Esophagus (tissue), 2 donors: ENCODE measurements at regions not wholly inside any gene's neighbourhood (a gene's known extent, or its start where the extent isn't known, plus 50 kb on each side); places are given as distances from the start of the nearest gene placed in this dataset.
"Not testable (repeated sequence)": the region's sequence is repeated elsewhere in the genome, so short reads cannot be mapped to it uniquely, and the experiment has no call there.

Experiments used
- H3K27ac ChIP-seq, 2 donors: one replicate each; pipeline ENCODE4 v1.5.1; 2013; ENCODE audit warnings: low read depth in 2 of 2, mild to moderate bottlenecking in 2 of 2, inconsistent platforms in 1 of 2, low read length in 1 of 2, moderate library complexity in 1 of 2
- H3K27me3 ChIP-seq, 2 donors: one replicate each; pipeline ENCODE4 v1.6.1; 2013; ENCODE audit warnings: low read length in 2 of 2, control low read depth in 1 of 2, mild to moderate bottlenecking in 1 of 2; ENCODE audit not compliant: insufficient read depth in 2 of 2, control insufficient read depth in 1 of 2
- H3K36me3 ChIP-seq, 2 donors: one replicate each; pipeline ENCODE4 v1.6.1; 2013; ENCODE audit warnings: low read length in 1 of 2; ENCODE audit not compliant: control insufficient read depth in 2 of 2, insufficient read depth in 2 of 2
- H3K4me1 ChIP-seq, 2 donors: one replicate each; pipeline ENCODE4 v1.6.1; 2013; ENCODE audit warnings: low read length in 1 of 2; ENCODE audit not compliant: control insufficient read depth in 2 of 2, insufficient read depth in 2 of 2
- H3K4me3 ChIP-seq, 2 donors: one replicate each; pipeline ENCODE4 v1.5.1; 2013; ENCODE audit warnings: low read length in 2 of 2, mild to moderate bottlenecking in 2 of 2, low read depth in 1 of 2, moderate library complexity in 1 of 2
- H3K9me3 ChIP-seq, 2 donors: one replicate each; pipeline ENCODE4 v1.6.1; 2013; ENCODE audit warnings: mild to moderate bottlenecking in 2 of 2, low read depth in 1 of 2, low read length in 1 of 2, moderate library complexity in 1 of 2; ENCODE audit not compliant: control insufficient read depth in 2 of 2, insufficient read depth in 1 of 2
- WGBS, 2 donors: extraction: QIAGEN DNeasy Blood & Tissue Kit; methylation state at CpG; one replicate each; pipeline ENCODE4 v1.1.7; 2013; 5-methylcytosine and 5-hydroxymethylcytosine counted together
- donor health status: healthy with polysubstance abuse.
- donor health status: Bipolar disorder and iron deficiency.

DNA sequence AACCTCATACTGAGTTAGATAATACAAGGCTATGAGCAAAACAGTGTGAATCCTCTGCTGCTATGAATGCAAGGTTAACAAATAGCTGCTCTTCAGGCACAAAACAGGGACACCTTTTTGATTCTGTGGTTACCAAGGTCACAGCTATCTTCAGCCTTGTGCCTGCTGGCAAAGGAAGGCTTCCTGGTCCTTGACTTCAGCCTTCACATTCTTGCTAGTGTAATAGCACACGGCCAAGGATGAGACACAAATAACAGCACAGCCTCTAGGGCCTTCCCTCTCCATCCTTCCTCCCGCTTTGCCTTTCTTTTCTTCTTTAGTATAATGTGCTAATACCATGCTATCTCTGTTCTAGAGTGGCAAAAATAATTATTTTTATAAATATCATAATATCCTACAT lies 130.6 kb upstream of the CAV2 start:
- no peak overlapping the region for H3K4me3 ChIP-seq
- H3K9me3 ChIP-seq = no peaks in the 10 kb centered on the region
- no peaks in the 10 kb centered on the region for H3K4me1 ChIP-seq
- 71% methylated on average over 2 of the region's 2 CpGs for WGBS, 2 donors
- peaks cover 0 to 2% of the 10 kb centered on the region in 2 donors for H3K27me3 ChIP-seq
- no peak overlapping the region for H3K27ac ChIP-seq
- peaks cover 0 to 2% of the 10 kb centered on the region in 2 donors for H3K36me3 ChIP-seq

GRCh38 chr7:116371536-116371935 lies 128.0 kb upstream of the CAV2 start:
- H3K9me3 ChIP-seq, H3K27ac ChIP-seq, H3K4me1 ChIP-seq, H3K4me3 ChIP-seq, H3K36me3 ChIP-seq, H3K27me3 ChIP-seq: not testable (repeated sequence)
- 93 to 97% methylated on average over 7 of the region's 7 CpGs for WGBS, 2 donors

DNA sequence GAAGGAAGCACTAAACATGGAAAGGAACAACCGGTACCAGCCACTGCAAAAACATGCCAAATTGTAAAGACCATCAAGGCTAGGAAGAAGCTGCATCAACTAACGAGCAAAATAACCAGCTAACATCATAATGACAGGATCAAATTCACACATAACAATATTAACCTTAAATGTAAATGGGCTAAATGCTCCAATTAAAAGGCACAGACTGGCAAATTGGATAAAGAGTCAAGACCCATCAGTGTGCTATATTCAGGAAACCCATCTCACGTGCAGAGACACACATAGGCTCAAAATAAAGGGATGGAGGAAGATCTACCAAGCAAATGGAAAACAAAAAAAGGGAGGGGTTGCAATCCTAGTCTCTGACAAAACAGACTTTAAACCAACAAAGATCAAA lies 126.3 kb upstream of the CAV2 start:
- not testable (repeated sequence) for H3K4me3 ChIP-seq, H3K4me1 ChIP-seq, H3K27ac ChIP-seq, H3K36me3 ChIP-seq, H3K27me3 ChIP-seq, H3K9me3 ChIP-seq
- WGBS, 2 donors = 40 to 60% methylated on average over 1 of the region's 3 CpGs

DNA sequence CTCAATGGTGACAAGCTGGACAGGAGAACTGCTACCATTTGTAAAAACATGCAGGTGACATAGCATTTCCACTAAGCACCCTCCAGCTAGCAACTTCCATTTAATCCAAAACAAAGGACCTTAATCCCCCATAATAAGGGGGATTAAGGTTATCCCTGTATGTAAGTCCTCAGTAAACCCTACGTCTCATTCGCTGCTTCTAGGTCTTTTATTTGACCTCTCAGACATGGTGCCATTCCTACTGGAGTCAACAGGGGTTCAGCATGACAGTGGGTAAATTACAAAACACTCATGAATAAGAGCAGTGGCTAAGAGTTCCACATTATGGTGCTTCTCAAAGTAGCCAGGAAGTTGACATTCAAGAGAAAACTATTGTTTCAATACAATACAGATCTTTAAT lies 121.8 kb upstream of the CAV2 start:
- Histone ChIP-seq H3K27ac (no peak overlapping the region), H3K27me3 (no peaks in the 10 kb centered on the region), H3K36me3 (no peaks in the 10 kb centered on the region), H3K9me3 (no peaks in the 10 kb centered on the region), H3K4me1 (no peaks in the 10 kb centered on the region), H3K4me3 (no peak overlapping the region)
- 76 to 81% methylated on average over 2 of the region's 2 CpGs for WGBS, 2 donors

GRCh38 chr7:116380025-116380424 lies 119.5 kb upstream of the CAV2 start:
- Histone ChIP-seq H3K4me1 (no peaks in the 10 kb centered on the region), H3K9me3 (no peaks in the 10 kb centered on the region), H3K27ac (no peak overlapping the region), H3K4me3 (no peak overlapping the region), H3K36me3 (no peaks in the 10 kb centered on the region), H3K27me3 (no peaks in the 10 kb centered on the region)
- WGBS, 2 donors = 30 to 42% methylated on average over 1 of the region's 1 CpG

GRCh38 chr7:116382375-116382774 lies 117.2 kb upstream of the CAV2 start:
- no peaks in the 10 kb centered on the region for H3K27me3 ChIP-seq
- no peak overlapping the region for H3K4me3 ChIP-seq
- H3K4me1 ChIP-seq = no peaks in the 10 kb centered on the region
- no peaks in the 10 kb centered on the region for H3K36me3 ChIP-seq
- H3K27ac ChIP-seq = no peak overlapping the region
- no peaks in the 10 kb centered on the region for H3K9me3 ChIP-seq
- 83 to 85% methylated on average over 1 of the region's 1 CpG for WGBS, 2 donors

GRCh38 chr7:116384936-116385635 lies 114.5 kb upstream of the CAV2 start:
- Histone ChIP-seq H3K27me3 (no peaks in the 10 kb centered on the region), H3K4me1 (no peaks in the 10 kb centered on the region), H3K36me3 (no peaks in the 10 kb centered on the region), H3K27ac (no peak overlapping the region), H3K4me3 (no peak overlapping the region), H3K9me3 (no peaks in the 10 kb centered on the region)
- whole genome bisulfite sequencing, 2 donors = 72 to 73% methylated on average over 5 of the region's 5 CpGs

DNA sequence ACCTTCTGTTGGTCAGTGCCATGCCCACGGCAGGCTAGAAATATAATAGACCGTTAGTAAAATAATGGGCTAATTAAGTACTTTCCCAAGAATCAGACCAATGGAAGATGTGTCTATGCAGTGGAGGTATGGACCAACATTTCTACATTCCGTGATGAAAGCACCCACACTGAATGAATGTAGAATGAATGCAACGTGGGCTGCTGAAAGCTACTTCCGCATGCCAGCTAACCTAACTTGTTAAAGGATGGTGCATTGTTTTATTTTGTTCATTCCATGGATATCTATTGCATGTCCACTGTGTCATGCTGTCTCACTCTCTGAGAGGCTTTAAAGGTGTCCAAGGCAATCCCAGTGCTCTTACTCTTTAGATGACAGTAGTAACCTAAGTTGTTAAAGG lies 112.9 kb upstream of the CAV2 start:
- no peaks in the 10 kb centered on the region for H3K9me3 ChIP-seq
- no peak overlapping the region for H3K27ac ChIP-seq
- no peak overlapping the region for H3K4me3 ChIP-seq
- no peaks in the 10 kb centered on the region for H3K27me3 ChIP-seq
- 93 to 95% methylated on average over 5 of the region's 5 CpGs for WGBS, 2 donors
- H3K36me3 ChIP-seq = no peaks in the 10 kb centered on the region
- no peaks in the 10 kb centered on the region for H3K4me1 ChIP-seq

GRCh38 chr7:116390363-116390762 lies 109.2 kb upstream of the CAV2 start:
- no peaks in the 10 kb centered on the region for H3K27me3 ChIP-seq
- peaks cover 0 to under 1% of the 10 kb centered on the region in 2 donors for H3K4me1 ChIP-seq
- H3K4me3 ChIP-seq = no peak overlapping the region
- 92 to 93% methylated on average over 3 of the region's 3 CpGs for WGBS, 2 donors
- no peaks in the 10 kb centered on the region for H3K9me3 ChIP-seq
- no peak overlapping the region for H3K27ac ChIP-seq
- H3K36me3 ChIP-seq = no peaks in the 10 kb centered on the region

- Histone ChIP-seq H3K27me3 (no peaks in the 10 kb centered on the region), H3K27ac (no peak overlapping the region), H3K4me1 (peaks cover 0 to 2% of the 10 kb centered on the region in 2 donors), H3K9me3 (no peaks in the 10 kb centered on the region), H3K36me3 (no peaks in the 10 kb centered on the region), H3K4me3 (no peak overlapping the region)
These were observed 106.7 kb upstream of the CAV2 start for GRCh38 chr7:116392806-116393205.
